VCaP (cell line): ENCODE measurements at regions not wholly inside any gene's neighbourhood (a gene's known extent, or its start where the extent isn't known, plus 50 kb on each side); places are given as distances from the start of the nearest gene placed in this dataset.

Experiments
- H3K27ac ChIP-seq: fragments of 450-650 bp; 2 replicates; pipeline ENCODE4 v1.5.1; 2017
- TF ChIP-seq, protein P1 (sequence below): fragments of 450-650 bp; conservative IDR thresholded peaks from 2 replicates; pipeline ENCODE4 v1.5.1; 2017; ENCODE audit warnings: mild to moderate bottlenecking, moderate library complexity

DNA sequence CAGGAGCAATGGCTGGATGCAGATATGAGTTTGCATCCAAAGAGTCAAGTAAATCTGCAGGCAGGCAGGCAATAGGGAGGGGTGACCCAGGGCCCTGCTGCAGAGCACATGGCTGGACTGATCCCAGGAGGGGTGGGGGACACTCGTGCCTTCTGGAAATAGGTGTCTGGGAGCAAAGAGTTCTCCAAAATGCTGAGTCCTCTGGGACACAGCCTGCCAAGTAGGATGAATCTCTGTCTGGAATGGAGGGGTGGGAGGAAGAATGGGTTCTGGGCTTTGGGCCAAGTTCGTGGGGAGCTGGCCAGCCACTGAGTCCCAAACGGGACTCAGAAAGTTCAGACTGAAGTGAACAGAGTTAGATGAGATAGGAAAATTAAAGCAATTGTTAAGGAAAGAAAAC is 214.5 kb downstream of the MTHFS start:
- TF ChIP-seq, protein P1, sequence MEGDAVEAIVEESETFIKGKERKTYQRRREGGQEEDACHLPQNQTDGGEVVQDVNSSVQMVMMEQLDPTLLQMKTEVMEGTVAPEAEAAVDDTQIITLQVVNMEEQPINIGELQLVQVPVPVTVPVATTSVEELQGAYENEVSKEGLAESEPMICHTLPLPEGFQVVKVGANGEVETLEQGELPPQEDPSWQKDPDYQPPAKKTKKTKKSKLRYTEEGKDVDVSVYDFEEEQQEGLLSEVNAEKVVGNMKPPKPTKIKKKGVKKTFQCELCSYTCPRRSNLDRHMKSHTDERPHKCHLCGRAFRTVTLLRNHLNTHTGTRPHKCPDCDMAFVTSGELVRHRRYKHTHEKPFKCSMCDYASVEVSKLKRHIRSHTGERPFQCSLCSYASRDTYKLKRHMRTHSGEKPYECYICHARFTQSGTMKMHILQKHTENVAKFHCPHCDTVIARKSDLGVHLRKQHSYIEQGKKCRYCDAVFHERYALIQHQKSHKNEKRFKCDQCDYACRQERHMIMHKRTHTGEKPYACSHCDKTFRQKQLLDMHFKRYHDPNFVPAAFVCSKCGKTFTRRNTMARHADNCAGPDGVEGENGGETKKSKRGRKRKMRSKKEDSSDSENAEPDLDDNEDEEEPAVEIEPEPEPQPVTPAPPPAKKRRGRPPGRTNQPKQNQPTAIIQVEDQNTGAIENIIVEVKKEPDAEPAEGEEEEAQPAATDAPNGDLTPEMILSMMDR = no peak
- no peak overlapping the region for H3K27ac ChIP-seq

DNA sequence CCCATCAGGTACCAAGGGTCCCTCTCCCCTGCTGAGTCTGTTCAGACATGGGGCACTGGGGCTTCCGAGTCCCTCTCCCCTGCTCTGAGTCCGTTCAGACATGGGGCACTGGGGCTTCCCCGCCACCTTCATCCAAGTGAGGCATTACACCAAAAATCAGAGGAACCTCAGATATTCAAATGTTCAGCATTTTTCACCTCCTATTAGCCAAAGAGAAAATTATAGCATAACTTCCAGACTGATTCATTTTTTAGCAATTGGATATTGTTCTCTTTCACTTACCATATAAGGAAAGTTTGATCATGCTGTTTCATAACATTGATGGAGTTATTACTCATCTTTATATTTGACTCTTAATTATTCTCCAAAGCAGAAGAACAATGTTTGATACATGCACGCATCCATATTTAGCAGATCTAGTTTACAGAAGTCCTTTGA is 213.9 kb downstream of the MTHFS start:
- no peak overlapping the region for H3K27ac ChIP-seq
- TF ChIP-seq, protein P1 = no peak

DNA sequence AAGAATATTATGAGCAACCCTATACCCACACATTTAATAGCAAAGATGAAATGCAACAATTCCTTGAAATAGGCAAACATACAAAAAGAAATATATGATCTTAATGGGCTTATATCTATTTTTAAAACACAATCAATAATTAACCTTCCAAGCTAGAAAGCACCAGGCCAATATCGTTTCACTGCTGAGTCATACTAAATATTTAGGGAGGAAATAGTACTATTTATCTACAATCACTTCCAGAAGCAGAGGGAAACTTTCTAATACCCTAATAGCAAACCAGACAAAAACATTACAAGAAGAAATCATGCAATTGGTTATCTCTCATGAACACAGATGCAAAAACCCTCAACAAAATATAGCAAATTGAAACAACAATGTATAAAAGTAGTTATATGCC is 207.8 kb downstream of the MTHFS start:
- H3K27ac ChIP-seq = no peak overlapping the region
- TF ChIP-seq, protein P1 = no peak

DNA sequence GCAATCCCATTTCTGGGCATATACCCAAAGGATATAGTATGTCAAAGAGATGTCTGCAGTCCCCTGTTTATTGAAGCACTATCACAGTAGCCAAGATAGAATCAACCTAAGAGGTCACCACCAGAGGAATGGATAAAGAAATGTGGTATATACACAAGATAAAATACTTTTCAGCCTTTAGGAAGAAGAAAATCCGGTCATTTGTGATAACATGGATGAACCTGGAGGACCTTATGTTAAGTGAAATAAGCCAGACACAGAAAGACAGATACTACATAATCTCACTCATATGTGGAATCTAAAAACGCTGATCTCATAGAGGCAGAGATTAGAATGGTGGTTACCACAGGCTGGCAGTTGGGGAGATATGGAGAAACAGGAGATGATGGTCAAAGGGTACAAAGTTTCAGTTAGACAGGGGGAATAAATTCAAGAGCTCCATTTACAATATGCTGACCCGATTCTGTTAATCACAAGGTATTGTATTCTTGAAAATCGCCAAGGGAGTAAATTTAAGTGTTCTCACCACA is 195.8 kb downstream of the MTHFS start:
- TF ChIP-seq, protein P1 = no peak
- no peak overlapping the region for H3K27ac ChIP-seq

DNA sequence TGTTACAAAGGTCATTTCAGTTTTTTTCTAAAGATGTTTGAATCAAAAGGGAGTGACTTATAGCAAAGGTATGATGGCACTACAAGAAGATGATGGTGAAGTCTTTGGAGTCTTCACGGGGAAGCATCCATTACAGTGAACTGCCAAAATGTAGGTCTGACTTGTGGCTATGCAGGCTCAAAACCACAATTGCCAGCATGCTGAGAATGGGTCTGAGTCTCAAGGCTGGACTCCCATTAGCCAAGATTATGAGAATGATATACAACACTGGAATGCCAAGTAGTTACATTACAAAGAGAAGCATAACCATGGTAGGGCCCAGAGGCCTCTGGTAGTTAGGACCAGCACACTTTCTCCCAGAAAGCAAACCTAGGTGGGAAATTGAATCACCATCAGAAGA is 194.2 kb downstream of the MTHFS start:
- H3K27ac ChIP-seq = no peak overlapping the region
- TF ChIP-seq, protein P1 = no peak

DNA sequence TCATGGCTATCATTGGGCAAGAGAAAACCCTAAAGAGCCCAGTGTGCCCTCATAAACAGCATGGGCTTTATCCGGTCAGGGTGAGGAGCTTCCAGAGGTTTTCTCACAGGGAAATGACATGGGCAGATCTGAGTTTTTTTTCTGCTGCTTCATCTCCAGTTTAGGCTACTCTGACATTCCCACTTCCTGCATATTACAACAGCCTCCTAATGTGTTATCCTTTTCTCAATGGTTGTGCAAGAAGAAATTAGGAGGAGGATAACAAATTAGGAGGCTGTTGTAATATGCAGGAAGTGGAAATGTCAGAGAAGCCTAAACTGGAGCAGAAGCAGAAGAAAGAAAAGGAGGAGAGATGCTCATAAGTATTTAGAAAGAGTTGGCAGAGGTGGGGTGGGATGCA is 175.6 kb downstream of the MTHFS start:
- TF ChIP-seq, protein P1 = no peak
- H3K27ac ChIP-seq = no peak overlapping the region

DNA sequence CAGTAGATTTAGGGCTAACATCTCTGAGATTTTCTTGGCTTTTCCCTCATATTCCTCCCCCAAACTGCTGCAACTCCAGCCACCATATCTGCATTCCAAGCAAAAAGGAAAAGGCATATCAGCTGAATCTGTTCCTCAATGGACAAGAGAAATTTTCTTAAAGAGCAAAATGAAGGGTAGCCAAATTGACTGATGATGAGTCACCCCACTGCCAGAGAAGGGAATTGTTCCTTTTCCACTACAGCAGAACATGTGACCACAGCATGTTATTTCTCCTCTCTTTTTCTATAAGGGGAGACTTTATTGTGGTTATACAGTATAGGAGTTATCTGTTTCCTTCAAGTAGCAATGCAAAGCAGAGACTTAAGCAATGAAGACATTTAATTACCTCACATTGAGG is 172.5 kb downstream of the MTHFS start:
- no peak overlapping the region for H3K27ac ChIP-seq

More for the DNA sequence above, 172.5 kb downstream of the MTHFS start:
- TF ChIP-seq, protein P1 = no peak
